SK-N-SH (cell line): ENCODE measurements at regions not wholly inside any gene's neighbourhood (a gene's known extent, or its start where the extent isn't known, plus 50 kb on each side); places are given as distances from the start of the nearest gene placed in this dataset.

ENCODE experiments used
- CTCF ChIA-PET: fragments of 300-600, 350-600 bp; formaldehyde crosslinking; extraction: SDS; loops from one replicate; lab custom pipeline; 2021; lab: Yijun Ruan, JAX
- POLR2A ChIA-PET: fragments of 350-600 bp; sonication (Branson Sonifier 250); formaldehyde crosslinking; extraction: SDS; loops from one replicate; lab custom pipeline; 2020; ENCODE audit warnings: antibody characterized with exemption, inconsistent platforms; lab: Yijun Ruan, JAX
- DNase-seq: peaks from one replicate; pipeline ENCODE4 v3.0.0; 2012
- H2AFZ ChIP-seq: fragments of 200-600 bp; sonication (generic); 2 replicates; pipeline ENCODE4 v1.8.1; 2016; ENCODE audit warnings: antibody characterized with exemption, mild to moderate bottlenecking, low read depth
- H3F3A ChIP-seq: fragments of 200-600 bp; sonication (generic); replicated peaks from 2 replicates; pipeline ENCODE3; 2016; ENCODE audit warnings: antibody characterized with exemption, mild to moderate bottlenecking; ENCODE audit not compliant: insufficient read depth
- H3K27ac ChIP-seq, 2 experiments: fragments of 200-500 bp in 1 of 2; fragments of 200-600 bp in 1 of 2; sonication (Bioruptor generic) in 1 of 2; sonication (generic), shearing (Covaris generic) in 1 of 2; 2 replicates each; pipeline versions ENCODE4 v1.5.1 to v1.6.1; 2014 to 2016; ENCODE audit warnings: low read depth in 2 of 2, inconsistent platforms in 1 of 2, low read length in 1 of 2, mild to moderate bottlenecking in 1 of 2, mixed read lengths in 1 of 2
- H3K27me3 ChIP-seq: fragments of 200-600 bp; sonication (generic), shearing (Covaris generic); 2 replicates; pipeline ENCODE4 v1.6.1; 2016; ENCODE audit warnings: mixed run types; ENCODE audit not compliant: insufficient read depth
- H3K36me3 ChIP-seq, 2 experiments: fragments of 200-500 bp in 1 of 2; fragments of 200-600 bp in 1 of 2; sonication (Bioruptor generic) in 1 of 2; sonication (generic) in 1 of 2; replicated peaks in 1 of 2; 2 replicates each; pipeline versions ENCODE3 to v1.5.1; 2014 to 2016; ENCODE audit warnings: low read length in 1 of 2, mild to moderate bottlenecking in 1 of 2; ENCODE audit not compliant: insufficient read depth in 2 of 2, control insufficient read depth in 1 of 2
- H3K4me1 ChIP-seq, 2 experiments: fragments of 200-500 bp in 1 of 2; fragments of 200-600 bp in 1 of 2; sonication (Bioruptor generic) in 1 of 2; sonication (generic), shearing (Covaris generic) in 1 of 2; 2 replicates each; pipeline versions ENCODE4 v1.5.1 to v1.6.1; 2014 to 2016; ENCODE audit warnings: low read depth in 1 of 2, low read length in 1 of 2, mixed run types in 1 of 2; ENCODE audit not compliant: insufficient read depth in 2 of 2, control insufficient read depth in 1 of 2
- H3K4me2 ChIP-seq: fragments of 200-600 bp; sonication (generic), shearing (Covaris generic); 2 replicates; pipeline ENCODE4 v1.6.1; 2017; ENCODE audit warnings: mixed run types
- H3K4me3 ChIP-seq, 2 experiments: fragments of 200-500 bp in 1 of 2; fragments of 200-600 bp in 1 of 2; sonication (Bioruptor generic) in 1 of 2; sonication (generic), shearing (Covaris generic) in 1 of 2; 2 replicates each; pipeline versions ENCODE4 v1.5.1 to v1.8.1; 2014 to 2016; ENCODE audit warnings: low read depth in 2 of 2, inconsistent platforms in 1 of 2, low read length in 1 of 2, mild to moderate bottlenecking in 1 of 2, mixed read lengths in 1 of 2, moderate library complexity in 1 of 2
- H3K79me2 ChIP-seq: fragments of 200-600 bp; sonication (generic); 2 replicates; pipeline ENCODE4 v1.8.1; 2017; ENCODE audit warnings: mild to moderate bottlenecking; ENCODE audit not compliant: insufficient read depth
- H3K9ac ChIP-seq: fragments of 200-600 bp; sonication (generic); 2 replicates; pipeline ENCODE4 v1.6.1; 2017; ENCODE audit warnings: mixed run types
- H3K9me2 ChIP-seq: fragments of 200-600 bp; sonication (generic); 2 replicates; pipeline ENCODE4 v1.6.1; 2017; ENCODE audit warnings: mixed run types
- H3K9me3 ChIP-seq: fragments of 200-600 bp; sonication (generic); 2 replicates; pipeline ENCODE4 v1.6.1; 2017; ENCODE audit warnings: mixed run types, mild to moderate bottlenecking, moderate library complexity
- H4K20me1 ChIP-seq: fragments of 200-600 bp; sonication (generic); 2 replicates; pipeline ENCODE4 v1.6.1; 2017; ENCODE audit warnings: mild to moderate bottlenecking, mixed run types; ENCODE audit not compliant: insufficient read depth
- FOSL2 ChIP-seq: IDR thresholded peaks from 2 replicates; pipeline ENCODE4 v1.4.0; 2012; ENCODE audit warnings: low read depth, mild to moderate bottlenecking, moderate library complexity, borderline replicate concordance
- FOXM1 ChIP-seq: IDR thresholded peaks from 2 replicates; pipeline ENCODE4 v1.4.0; 2012; ENCODE audit warnings: low read depth, mild to moderate bottlenecking
- GABPA ChIP-seq: IDR thresholded peaks from 2 replicates; pipeline ENCODE4 v1.4.0; 2012; ENCODE audit warnings: low read depth, mild to moderate bottlenecking
- GATA2 ChIP-seq: sonication (generic); formaldehyde crosslinking; IDR thresholded peaks from 2 replicates; pipeline ENCODE4 v1.5.0; 2020; ENCODE audit warnings: mild to moderate bottlenecking, missing genetic modification reagents
- JUND ChIP-seq: IDR thresholded peaks from 2 replicates; pipeline ENCODE4 v1.4.0; 2012
- MEF2A ChIP-seq: IDR thresholded peaks from 2 replicates; pipeline ENCODE4 v1.4.0; 2012; ENCODE audit warnings: low read depth, borderline replicate concordance
- NFIC ChIP-seq: IDR thresholded peaks from 2 replicates; pipeline ENCODE4 v1.4.0; 2012; ENCODE audit warnings: borderline replicate concordance
- PBX3 ChIP-seq: IDR thresholded peaks from 2 replicates; pipeline ENCODE4; 2012
- POLR2AphosphoS5 ChIP-seq: IDR thresholded peaks from 2 replicates; pipeline ENCODE4 v1.6.1; 2012; ENCODE audit warnings: low read depth, low read length
- RCOR1 ChIP-seq: fragments of 150-350 bp; IDR thresholded peaks from 2 replicates; pipeline ENCODE4 v1.6.1; 2017; ENCODE audit warnings: antibody characterized with exemption, low read length
- REST ChIP-seq: IDR thresholded peaks from 2 replicates; pipeline ENCODE4 v1.6.1; 2012; ENCODE audit warnings: mild to moderate bottlenecking, low read depth, low read length, moderate library complexity
- RFX5 ChIP-seq: IDR thresholded peaks from 2 replicates; pipeline ENCODE4 v1.6.1; 2012; ENCODE audit warnings: mild to moderate bottlenecking, improper control_type of control experiment, low read length
- RXRA ChIP-seq: IDR thresholded peaks from 2 replicates; pipeline ENCODE4 v1.4.0; 2012; ENCODE audit warnings: low read depth, mild to moderate bottlenecking, borderline replicate concordance
- SIN3A ChIP-seq: IDR thresholded peaks from 2 replicates; pipeline ENCODE4 v1.6.1; 2012; ENCODE audit warnings: low read depth, mild to moderate bottlenecking, low read length, moderate library complexity, borderline replicate concordance
- SMC3 ChIP-seq: IDR thresholded peaks from 2 replicates; pipeline ENCODE4 v1.6.1; 2012; ENCODE audit warnings: low read depth, low read length, improper control_type of control experiment
- TAF1 ChIP-seq: IDR thresholded peaks from 2 replicates; pipeline ENCODE4 v1.6.1; 2012; ENCODE audit warnings: low read depth, mild to moderate bottlenecking, low read length, moderate library complexity, borderline replicate concordance
- TCF12 ChIP-seq: IDR thresholded peaks from 2 replicates; pipeline ENCODE4 v1.4.0; 2012
- TEAD4 ChIP-seq: IDR thresholded peaks from 2 replicates; pipeline ENCODE4 v1.4.0; 2012; ENCODE audit warnings: mild to moderate bottlenecking, borderline replicate concordance; ENCODE audit not compliant: insufficient read depth
- USF1 ChIP-seq: IDR thresholded peaks from 2 replicates; pipeline ENCODE4 v1.4.0; 2012; ENCODE audit warnings: low read depth, borderline replicate concordance
- USF2 ChIP-seq: fragments of 150-350 bp; IDR thresholded peaks from 2 replicates; pipeline ENCODE4 v1.6.1; 2017; ENCODE audit warnings: antibody characterized with exemption, low read length, low read depth, borderline replicate concordance
- YY1 ChIP-seq: IDR thresholded peaks from 2 replicates; pipeline ENCODE4 v1.4.0; 2012; ENCODE audit warnings: low read depth, mild to moderate bottlenecking
- ZBTB33 ChIP-seq: IDR thresholded peaks from 2 replicates; pipeline ENCODE4 v1.4.0; 2012; ENCODE audit warnings: low read depth, borderline replicate concordance
- WGBS: methylation state at CpG from one replicate; pipeline ENCODE4 v1.1.6; 2017; ENCODE audit warnings: low lambda C conversion rate; 5-methylcytosine and 5-hydroxymethylcytosine counted together

GRCh38 chr15:46296797-46297196 lies 662.0 kb downstream of the SQOR start:
- H3K9ac ChIP-seq = no peak overlapping the region
- H3F3A ChIP-seq = no peaks in the 10 kb centered on the region
- H3K9me2 ChIP-seq = no peaks in the 10 kb centered on the region
- H3K4me1 ChIP-seq = 0 out of 4 replicates have a peak, but pooled peaks cover 0 to 3% of the 10 kb centered on the region in 2 experiments
- H2AFZ ChIP-seq = no peak overlapping the region
- no peak for TF ChIP-seq USF2
- TF ChIP-seq RXRA = no peak
- no peak for TF ChIP-seq GABPA
- TF ChIP-seq RFX5 = no peak
- TF ChIP-seq JUND = no peak
- TF ChIP-seq USF1 = no peak
- no peak for TF ChIP-seq ZBTB33
- TF ChIP-seq MEF2A = no peak
- TF ChIP-seq SIN3A = no peak
- no peak for TF ChIP-seq FOSL2
- no peak overlapping the region for H3K27ac ChIP-seq
- no peak overlapping the region for H3K4me2 ChIP-seq
- WGBS = 3% methylated on average over 2 of the region's 2 CpGs
- H4K20me1 ChIP-seq = no peaks in the 10 kb centered on the region
- no peaks in the 10 kb centered on the region for H3K79me2 ChIP-seq
- CTCF ChIA-PET = interaction anchor here (1.8 kb wide), 1 partner anchor 15 kb away, joined by 5 read pairs; no protein-coding TSS in a partner anchor
- no peaks in the 10 kb centered on the region for H3K27me3 ChIP-seq
- POLR2A ChIA-PET = no interaction called here
- no peak overlapping the region for H3K4me3 ChIP-seq
- H3K36me3 ChIP-seq = no peaks in the 10 kb centered on the region
- DNase-seq = no peak
- no peaks in the 10 kb centered on the region for H3K9me3 ChIP-seq

- Histone ChIP-seq H3K27ac (no peak overlapping the region), H3F3A (no peaks in the 10 kb centered on the region), H3K79me2 (no peaks in the 10 kb centered on the region), H3K4me3 (no peak overlapping the region), H3K4me2 (no peak overlapping the region), H3K4me1 (no peaks in the 10 kb centered on the region), H3K9me3 (no peaks in the 10 kb centered on the region), H2AFZ (no peak overlapping the region), H3K36me3 (no peaks in the 10 kb centered on the region), H4K20me1 (no peaks in the 10 kb centered on the region), H3K9ac (no peak overlapping the region), H3K9me2 (no peaks in the 10 kb centered on the region), H3K27me3 (no peaks in the 10 kb centered on the region)
- no peak for DNase-seq
- 16% methylated on average over 3 of the region's 3 CpGs for WGBS
- ChIA-PET POLR2A (no interaction called here), CTCF (interaction anchor here (0.7 to 1.8 kb wide), 3 partner anchors 9 to 14 kb away, joined by 3 to 10 read pairs (median 5); no protein-coding TSS in a partner anchor)
- no peak for TF ChIP-seq FOXM1
- TF ChIP-seq REST = no peak
- TF ChIP-seq SMC3 = no peak
- TF ChIP-seq TCF12 = no peak
- TF ChIP-seq GATA2 (CRISPR knock-in tag) = no peak
- TF ChIP-seq YY1 = no peak
- TF ChIP-seq POLR2AphosphoS5 = no peak
- TF ChIP-seq RCOR1 = no peak
- no peak for TF ChIP-seq RFX5
- TF ChIP-seq PBX3 = no peak
- no peak for TF ChIP-seq TEAD4
- no peak for TF ChIP-seq GABPA
- no peak for TF ChIP-seq NFIC
- no peak for TF ChIP-seq TAF1
- TF ChIP-seq JUND = no peak
These were observed 662.9 kb downstream of the SQOR start for GRCh38 chr15:46297766-46298165.
